ENCODE measurements at regions not wholly inside any gene's neighbourhood (a gene's known extent, or its start where the extent isn't known, plus 50 kb on each side); places are given as distances from the start of the nearest gene placed in this dataset.

DNA sequence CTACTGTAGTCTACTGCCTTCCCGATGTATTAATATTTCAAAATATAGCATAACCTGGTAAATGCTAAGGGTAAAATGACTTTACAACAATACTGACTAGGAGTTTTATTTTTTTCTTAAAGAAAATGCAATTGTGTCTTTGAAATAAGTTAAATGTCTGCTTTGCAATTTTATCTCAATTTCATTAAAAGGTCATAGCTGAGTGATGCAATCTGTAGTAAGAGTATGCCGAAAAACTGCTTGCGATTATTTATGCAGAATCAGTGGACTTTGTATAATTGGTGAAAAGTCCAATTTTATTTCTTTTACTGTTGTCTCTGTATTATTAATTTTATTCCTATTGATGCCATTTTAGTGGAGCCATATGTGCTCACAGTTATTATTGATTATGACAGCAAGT, 1143.6 kb upstream of the EPHA6 start:
- TF ChIP-seq, protein P1, sequence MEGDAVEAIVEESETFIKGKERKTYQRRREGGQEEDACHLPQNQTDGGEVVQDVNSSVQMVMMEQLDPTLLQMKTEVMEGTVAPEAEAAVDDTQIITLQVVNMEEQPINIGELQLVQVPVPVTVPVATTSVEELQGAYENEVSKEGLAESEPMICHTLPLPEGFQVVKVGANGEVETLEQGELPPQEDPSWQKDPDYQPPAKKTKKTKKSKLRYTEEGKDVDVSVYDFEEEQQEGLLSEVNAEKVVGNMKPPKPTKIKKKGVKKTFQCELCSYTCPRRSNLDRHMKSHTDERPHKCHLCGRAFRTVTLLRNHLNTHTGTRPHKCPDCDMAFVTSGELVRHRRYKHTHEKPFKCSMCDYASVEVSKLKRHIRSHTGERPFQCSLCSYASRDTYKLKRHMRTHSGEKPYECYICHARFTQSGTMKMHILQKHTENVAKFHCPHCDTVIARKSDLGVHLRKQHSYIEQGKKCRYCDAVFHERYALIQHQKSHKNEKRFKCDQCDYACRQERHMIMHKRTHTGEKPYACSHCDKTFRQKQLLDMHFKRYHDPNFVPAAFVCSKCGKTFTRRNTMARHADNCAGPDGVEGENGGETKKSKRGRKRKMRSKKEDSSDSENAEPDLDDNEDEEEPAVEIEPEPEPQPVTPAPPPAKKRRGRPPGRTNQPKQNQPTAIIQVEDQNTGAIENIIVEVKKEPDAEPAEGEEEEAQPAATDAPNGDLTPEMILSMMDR (IDR thresholded peaks at IDR 0.05; ENCODE audit: low read depth, low read length, missing control alignments): no peak
- H3K4me3 ChIP-seq (ENCODE audit: low read depth, low read length): no peak overlapping the region
- in situ Hi-C loops (cut with HindIII; ENCODE audit: low sequenced_read_pairs): no loop called here
- no peak for DNase-seq (ENCODE audit: low read depth)

DNA sequence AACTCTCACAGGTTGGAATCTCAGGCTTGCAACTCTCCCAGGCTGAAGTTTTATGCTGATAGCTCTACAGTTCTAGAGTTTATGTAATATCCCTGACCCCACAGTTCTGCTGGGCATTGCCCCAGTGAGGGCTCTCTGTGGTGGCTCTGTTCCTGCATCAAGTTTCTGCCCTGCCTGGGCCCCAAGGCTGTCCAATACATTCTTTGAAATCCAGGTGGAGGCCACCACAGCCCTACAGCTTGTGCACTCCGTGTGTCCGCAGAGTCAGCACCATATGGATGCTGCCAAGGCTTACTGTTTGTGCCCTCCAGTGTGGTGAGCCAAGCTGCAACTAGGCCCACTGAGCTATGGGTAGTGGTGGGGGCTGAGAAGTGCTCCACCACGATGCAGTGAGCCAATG, 1141.2 kb upstream of the EPHA6 start:
- DNase-seq (ENCODE audit: low read depth): no peak
- no peak overlapping the region for H3K4me3 ChIP-seq (ENCODE audit: low read depth, low read length)
- TF ChIP-seq, protein P1 (IDR thresholded peaks at IDR 0.05; ENCODE audit: low read depth, low read length, missing control alignments): no peak
- in situ Hi-C loops (cut with HindIII; ENCODE audit: low sequenced_read_pairs): no loop called here

DNA sequence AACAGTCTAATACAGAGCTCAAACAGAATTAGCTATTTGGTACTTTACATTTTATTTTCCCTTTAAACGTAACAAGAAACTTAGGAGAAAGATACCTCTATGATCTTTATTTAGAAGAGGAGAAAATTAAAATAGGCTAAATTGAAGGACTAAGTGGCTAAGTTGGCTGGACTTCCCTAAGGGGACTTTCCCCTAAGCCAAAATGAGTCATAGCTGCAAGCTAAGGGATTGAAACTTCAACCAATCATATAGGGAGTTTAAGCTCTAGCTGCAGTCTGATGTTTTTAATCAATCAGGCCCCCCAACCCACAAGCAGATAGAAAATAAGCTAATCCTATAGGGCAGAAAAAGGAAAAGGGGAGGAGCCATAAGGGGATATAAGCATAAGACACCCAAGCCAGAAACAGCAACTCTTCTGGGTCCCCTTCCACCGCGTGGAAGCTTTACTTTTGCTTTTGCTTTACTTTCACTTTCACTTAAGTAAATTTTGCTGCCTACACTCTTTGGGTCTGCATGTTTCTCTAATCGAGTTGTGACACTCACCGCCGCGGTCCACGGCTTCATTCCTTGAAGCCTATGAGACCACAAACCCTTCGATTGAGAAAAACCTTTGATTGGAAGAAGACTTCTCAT, 1108.5 kb upstream of the EPHA6 start:
- TF ChIP-seq, protein P1 (IDR thresholded peaks at IDR 0.05; ENCODE audit: low read depth, low read length, missing control alignments): no peak
- DNase-seq (ENCODE audit: low read depth): no peak
- in situ Hi-C loops (cut with HindIII; ENCODE audit: low sequenced_read_pairs): no loop called here
- no peak overlapping the region for H3K4me3 ChIP-seq (ENCODE audit: low read depth, low read length)

DNA sequence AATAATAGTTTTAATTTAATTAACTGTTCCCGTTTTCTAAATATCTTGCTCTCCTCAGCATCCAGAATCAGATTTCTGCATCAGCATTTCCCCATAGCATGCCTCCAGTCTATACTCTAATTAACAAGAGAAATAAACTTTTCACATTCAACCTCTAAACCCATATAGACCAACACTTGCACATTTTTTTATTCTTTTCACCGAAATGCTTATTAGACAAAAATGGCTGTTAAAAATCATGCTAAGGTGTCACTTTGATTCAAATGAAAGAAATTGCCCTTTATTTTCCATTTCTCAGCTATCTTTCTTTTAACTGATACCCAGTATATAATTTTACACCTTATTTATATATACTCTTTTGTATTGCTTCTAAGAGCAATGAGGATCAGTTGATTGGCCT, 1107.1 kb upstream of the EPHA6 start:
- TF ChIP-seq, protein P1 (IDR thresholded peaks at IDR 0.05; ENCODE audit: low read depth, low read length, missing control alignments): no peak
- in situ Hi-C loops (cut with HindIII; ENCODE audit: low sequenced_read_pairs): no loop called here
- no peak for DNase-seq (ENCODE audit: low read depth)
- H3K4me3 ChIP-seq (ENCODE audit: low read depth, low read length): no peak overlapping the region

DNA sequence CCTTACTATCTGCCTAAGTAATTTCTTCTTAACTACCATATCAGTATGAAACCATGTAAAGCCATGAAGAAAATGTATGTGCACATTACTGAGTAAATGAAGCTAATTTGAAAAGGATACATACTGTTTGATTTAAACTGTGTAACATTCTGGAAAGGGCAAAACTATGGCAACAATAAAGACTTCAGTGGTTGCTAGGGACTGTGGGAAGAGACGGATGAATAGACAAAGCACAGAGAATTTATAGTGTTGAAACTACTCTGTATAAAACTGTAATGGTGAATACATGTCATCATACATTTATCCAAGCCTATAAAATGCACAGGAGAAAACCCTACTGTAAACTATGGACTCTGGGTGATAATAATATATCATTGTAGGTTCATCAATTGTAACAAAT, 1103.7 kb upstream of the EPHA6 start:
- no peak overlapping the region for H3K4me3 ChIP-seq (ENCODE audit: low read depth, low read length)
- no peak for DNase-seq (ENCODE audit: low read depth)
- in situ Hi-C loops (cut with HindIII; ENCODE audit: low sequenced_read_pairs): no loop called here
- TF ChIP-seq, protein P1 (IDR thresholded peaks at IDR 0.05; ENCODE audit: low read depth, low read length, missing control alignments): no peak

DNA sequence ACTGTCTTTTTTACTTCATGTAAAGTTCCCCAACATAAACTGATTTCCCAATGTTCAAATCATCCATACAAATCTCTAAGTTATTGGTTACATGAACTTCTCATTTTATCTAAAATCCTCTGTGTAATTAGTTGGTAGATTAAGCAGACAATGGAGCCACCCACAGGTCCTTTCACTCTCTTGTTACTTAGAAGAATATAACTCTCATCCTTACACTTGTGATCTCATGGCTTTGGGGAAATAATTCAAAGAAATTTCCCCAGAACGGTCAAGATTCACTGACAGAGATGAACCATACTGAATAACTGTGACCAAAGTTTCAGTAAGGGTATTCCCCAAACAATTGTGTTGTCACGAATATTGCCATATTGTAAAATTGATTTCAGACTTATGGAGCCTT, 1102.6 kb upstream of the EPHA6 start:
- TF ChIP-seq, protein P1 (IDR thresholded peaks at IDR 0.05; ENCODE audit: low read depth, low read length, missing control alignments): no peak

More for the DNA sequence above, 1102.6 kb upstream of the EPHA6 start:
- DNase-seq (ENCODE audit: low read depth): no peak
- in situ Hi-C loops (cut with HindIII; ENCODE audit: low sequenced_read_pairs): no loop called here
- no peak overlapping the region for H3K4me3 ChIP-seq (ENCODE audit: low read depth, low read length)

Measured in astrocyte of the cerebellum (primary cell).